Upper lobe of right lung (tissue), 1 donor: ENCODE measurements at regions not wholly inside any gene's neighbourhood (a gene's known extent, or its start where the extent isn't known, plus 50 kb on each side); places are given as distances from the start of the nearest gene placed in this dataset.

ENCODE experiments used
- ATAC-seq: fragments of 200-7000 bp; cut with Tn5 transposase; one replicate; pipeline ENCODE4 v1.9.1; 2020; ENCODE audit warnings: mild to moderate bottlenecking, moderate library complexity
- DNase-seq: peaks from one replicate; pipeline ENCODE4 v3.0.0-alpha.2; 2020
- H3K27ac ChIP-seq: fragments of 200-600 bp; one replicate; pipeline ENCODE4 v1.8.0; 2022
- H3K27me3 ChIP-seq: fragments of 200-600 bp; one replicate; pipeline ENCODE4 v1.8.0; 2022; ENCODE audit warnings: mild to moderate bottlenecking
- H3K36me3 ChIP-seq: fragments of 200-600 bp; one replicate; pipeline ENCODE4 v1.8.0; 2022
- H3K4me1 ChIP-seq: fragments of 200-600 bp; one replicate; pipeline ENCODE4 v1.8.0; 2022
- H3K4me3 ChIP-seq: fragments of 200-600 bp; one replicate; pipeline ENCODE4 v1.8.0; 2022; ENCODE audit warnings: mild to moderate bottlenecking
- H3K9me3 ChIP-seq: fragments of 200-600 bp; one replicate; pipeline ENCODE4 v1.8.0; 2022
- CTCF ChIP-seq: fragments of 200-600 bp; IDR thresholded peaks from one replicate; pipeline ENCODE4 v1.8.0; 2022; ENCODE audit warnings: antibody characterized with exemption
- intact Hi-C: fragments of 100-400 bp; cut with DNase I; formaldehyde crosslinking; loops from one replicate; pipeline ENCODE4 v1.11.0; 2022
- donor health status: DM: no; HTN: yes; CAD: no; lungs with severe emphysema.

GRCh38 chr6:105981002-105981887 lies 104.9 kb upstream of the PRDM1 start:
- DNase-seq: no peak
- H3K4me3 ChIP-seq: peak overlapping the region; percentile 43
- H3K27me3 ChIP-seq: peaks cover 53% of the 10 kb centered on the region
- H3K36me3 ChIP-seq: no peaks in the 10 kb centered on the region
- intact Hi-C loops: no loop called here
- no peaks in the 10 kb centered on the region for H3K9me3 ChIP-seq
- TF ChIP-seq CTCF: no peak
- ATAC-seq: peak; percentile 38
- peaks cover 15% of the 10 kb centered on the region for H3K4me1 ChIP-seq
- H3K27ac ChIP-seq: no peak overlapping the region

GRCh38 chr6:105978974-105979373 lies 107.2 kb upstream of the PRDM1 start:
- Histone ChIP-seq H3K27me3 (peaks cover 32% of the 10 kb centered on the region), H3K27ac (no peak overlapping the region), H3K4me3 (no peak overlapping the region), H3K36me3 (no peaks in the 10 kb centered on the region), H3K9me3 (no peaks in the 10 kb centered on the region), H3K4me1 (peaks cover 10% of the 10 kb centered on the region)
- intact Hi-C loops: no loop called here
- ATAC-seq (no peak), DNase-seq (no peak)
- no peak for TF ChIP-seq CTCF

GRCh38 chr6:105977934-105978504 lies 108.1 kb upstream of the PRDM1 start:
- intact Hi-C loops: no loop called here
- DNase-seq (no peak), ATAC-seq (no peak)
- Histone ChIP-seq H3K9me3 (no peaks in the 10 kb centered on the region), H3K27me3 (peaks cover 30% of the 10 kb centered on the region), H3K4me3 (no peak overlapping the region), H3K4me1 (peaks cover 10% of the 10 kb centered on the region), H3K36me3 (no peaks in the 10 kb centered on the region), H3K27ac (no peak overlapping the region)
- TF ChIP-seq CTCF: no peak

- Histone ChIP-seq H3K9me3 (no peaks in the 10 kb centered on the region), H3K4me1 (no peaks in the 10 kb centered on the region), H3K4me3 (no peak overlapping the region), H3K36me3 (no peaks in the 10 kb centered on the region), H3K27me3 (peaks cover 3% of the 10 kb centered on the region), H3K27ac (no peak overlapping the region)
- TF ChIP-seq CTCF: no peak
- DNase-seq (no peak), ATAC-seq (no peak)
- intact Hi-C loops: no loop called here
These were observed 111.2 kb upstream of the PRDM1 start for GRCh38 chr6:105974986-105975385.

- Histone ChIP-seq H3K4me3 (no peak overlapping the region), H3K9me3 (no peaks in the 10 kb centered on the region), H3K27ac (no peak overlapping the region), H3K36me3 (no peaks in the 10 kb centered on the region), H3K4me1 (no peaks in the 10 kb centered on the region), H3K27me3 (no peaks in the 10 kb centered on the region)
- DNase-seq: no peak
- intact Hi-C loops: no loop called here
- no peak for ATAC-seq
- TF ChIP-seq CTCF: no peak
These were observed 113.7 kb upstream of the PRDM1 start for GRCh38 chr6:105972440-105972839.
